Right lung (tissue), 2 donors: ENCODE measurements at regions not wholly inside any gene's neighbourhood (a gene's known extent, or its start where the extent isn't known, plus 50 kb on each side); places are given as distances from the start of the nearest gene placed in this dataset.
"Not testable (repeated sequence)": the region's sequence is repeated elsewhere in the genome, so short reads cannot be mapped to it uniquely, and the experiment has no call there.

Source experiments
- DNase-seq, 2 donors: peaks; one replicate each; pipeline ENCODE4 v3.0.0-alpha.2; 2013

- no peak for DNase-seq
Measured at GRCh38 chr10:2627969-2628368, 439.4 kb upstream of the PFKP start.

DNA sequence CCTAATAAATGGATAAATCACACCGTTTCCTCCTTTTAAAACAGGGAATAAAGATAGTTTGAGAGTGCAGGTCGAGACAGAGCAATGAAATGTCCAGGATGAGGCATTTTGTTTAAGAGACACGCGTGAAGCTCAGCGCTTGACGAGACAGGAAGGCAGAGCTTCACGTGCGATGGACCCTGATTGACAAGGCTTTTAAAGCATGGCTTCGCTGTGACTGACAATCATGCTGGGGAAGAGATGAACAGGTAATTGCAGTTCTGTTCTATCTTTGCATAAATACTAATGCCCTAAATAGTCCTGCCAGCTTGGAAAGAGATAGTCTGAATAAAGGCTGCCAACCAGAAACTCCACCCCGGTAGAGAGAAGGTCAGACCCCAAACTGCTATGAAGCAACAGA is 442.3 kb upstream of the PFKP start:
- DNase-seq = no peak

DNA sequence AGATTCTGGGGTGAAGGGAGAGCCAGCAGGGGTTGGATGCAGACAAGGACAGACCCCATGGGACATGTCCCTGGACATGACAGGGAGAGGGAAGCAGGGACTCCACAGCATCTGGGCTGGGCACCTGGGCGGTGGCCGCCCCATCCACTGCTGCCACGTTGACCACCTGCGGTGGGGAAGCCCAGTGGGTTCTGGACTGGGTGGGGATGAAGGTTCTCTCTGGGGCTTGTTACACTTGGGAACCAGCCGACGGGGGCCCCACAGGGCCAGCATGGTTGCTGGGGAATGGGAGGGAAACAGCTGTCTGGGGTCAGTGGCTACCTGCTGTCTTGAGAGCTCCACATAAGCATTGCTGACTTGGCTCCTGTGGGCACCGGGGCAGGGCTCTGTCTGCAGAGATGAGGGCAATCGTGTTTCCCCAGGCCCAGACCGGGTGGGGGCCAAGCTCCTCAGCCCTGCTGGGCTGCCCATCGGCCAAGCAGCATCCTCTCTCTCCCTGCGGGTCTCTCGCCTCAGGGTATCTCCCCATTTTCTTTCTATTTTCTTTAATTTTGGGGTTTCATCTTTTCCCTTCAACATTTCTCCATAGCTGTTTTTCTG is 443.6 kb upstream of the PFKP start:
- DNase-seq = no peak

DNA sequence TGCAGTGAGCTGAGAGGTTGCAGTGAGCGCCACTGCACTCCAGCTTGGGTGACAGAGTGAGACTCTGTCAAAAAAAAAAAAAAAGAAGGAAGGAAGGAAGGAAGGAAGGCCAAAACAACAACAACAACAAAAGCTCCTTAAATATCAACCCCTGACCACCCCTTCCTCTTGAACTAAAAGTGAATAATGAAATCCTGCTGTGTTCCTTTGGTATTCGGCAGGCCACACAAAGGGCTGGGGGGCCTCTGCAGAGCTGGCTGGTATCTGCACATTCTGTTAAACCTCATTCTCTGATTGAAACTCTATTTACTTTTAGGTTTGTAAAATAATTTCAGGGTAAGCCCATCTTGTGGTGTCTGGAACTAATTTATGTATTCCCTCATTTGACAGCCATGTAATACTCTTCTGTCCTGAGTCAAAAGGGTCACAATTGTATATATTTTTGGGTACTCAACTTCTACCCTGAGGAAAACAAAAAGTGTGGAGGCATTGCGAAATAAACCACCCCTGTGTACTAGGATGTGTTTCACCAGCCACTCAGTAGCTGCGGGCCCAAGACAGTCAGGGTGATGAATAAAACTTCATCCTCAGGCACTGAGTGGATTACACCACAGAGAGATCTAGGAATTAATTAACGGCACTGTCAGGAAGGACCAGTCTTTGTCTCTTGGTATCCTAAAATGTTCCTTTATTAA is 446.4 kb upstream of the PFKP start:
- DNase-seq = no peak

GRCh38 chr10:2619916-2620315 is 447.4 kb upstream of the PFKP start:
- DNase-seq = no peak

- DNase-seq = peak; percentile 7 to 12
Measured at GRCh38 chr10:2619472-2619871, 447.9 kb upstream of the PFKP start.

DNA sequence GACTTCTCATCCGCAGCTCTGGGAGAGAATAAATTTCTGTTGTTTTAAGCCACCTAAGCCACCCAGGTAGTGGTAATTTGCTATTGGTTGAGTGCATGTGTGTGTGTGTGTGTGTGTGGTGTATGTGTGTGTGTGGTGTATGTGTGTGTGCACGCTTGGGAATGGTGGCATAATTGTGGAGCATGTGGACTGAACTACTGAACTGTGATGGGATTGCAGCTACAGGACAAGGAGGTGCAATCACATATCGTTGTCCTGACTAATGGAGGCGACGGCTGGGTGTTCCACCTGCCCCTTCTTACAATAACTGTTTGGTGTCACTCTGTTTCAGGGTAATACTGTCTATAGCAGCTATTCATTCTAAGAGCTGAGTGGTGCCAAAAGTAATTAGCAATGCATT is 448.7 kb upstream of the PFKP start:
- DNase-seq = no peak

- no peak for DNase-seq
Measured at GRCh38 chr10:2616215-2616614, 451.1 kb upstream of the PFKP start.

- no peak for DNase-seq
Measured at GRCh38 chr10:2611603-2612002, 455.7 kb upstream of the PFKP start.

DNA sequence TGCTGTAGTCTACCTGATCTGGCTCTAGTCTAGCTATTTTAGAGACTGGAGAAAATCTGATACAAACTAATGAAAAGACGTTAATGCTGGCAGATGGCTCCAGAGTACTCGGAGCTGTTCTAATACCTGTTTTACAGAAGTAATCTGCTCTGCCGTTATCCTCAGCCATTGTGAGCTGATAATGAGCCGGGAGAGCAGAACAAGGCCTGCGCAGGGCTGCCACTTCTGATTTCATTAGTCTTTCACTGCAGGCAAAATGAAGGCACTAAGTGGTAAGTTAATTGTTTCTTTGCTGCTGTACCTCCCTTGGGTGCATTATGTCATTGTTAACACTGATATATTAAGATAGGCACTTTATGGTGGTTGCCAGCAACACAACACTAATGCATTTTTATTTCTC is 456.4 kb upstream of the PFKP start:
- no peak for DNase-seq

DNA sequence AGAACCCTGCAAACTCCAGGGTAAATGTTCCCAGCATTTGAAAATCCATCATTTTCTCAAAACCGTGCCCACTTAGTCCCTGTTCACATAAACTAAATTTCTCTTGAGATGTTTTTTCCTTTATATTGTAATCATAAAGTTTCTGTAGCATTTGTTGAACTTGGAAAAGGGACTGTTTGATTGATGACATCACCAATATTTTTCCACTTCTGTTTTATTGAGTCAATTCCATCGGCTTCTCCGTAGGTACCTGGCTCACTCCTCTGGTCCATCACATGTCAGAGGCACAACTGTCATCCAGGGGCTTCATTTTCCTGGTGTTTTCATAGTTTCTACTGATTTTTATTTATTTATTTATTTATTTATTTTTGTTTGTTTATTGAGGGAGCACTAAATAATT is 462.5 kb upstream of the PFKP start:
- DNase-seq = no peak

- DNase-seq = no peak
Measured at GRCh38 chr10:2599571-2599970, 467.8 kb upstream of the PFKP start.

GRCh38 chr10:2592360-2593160 is 474.8 kb upstream of the PFKP start:
- DNase-seq = no peak

DNA sequence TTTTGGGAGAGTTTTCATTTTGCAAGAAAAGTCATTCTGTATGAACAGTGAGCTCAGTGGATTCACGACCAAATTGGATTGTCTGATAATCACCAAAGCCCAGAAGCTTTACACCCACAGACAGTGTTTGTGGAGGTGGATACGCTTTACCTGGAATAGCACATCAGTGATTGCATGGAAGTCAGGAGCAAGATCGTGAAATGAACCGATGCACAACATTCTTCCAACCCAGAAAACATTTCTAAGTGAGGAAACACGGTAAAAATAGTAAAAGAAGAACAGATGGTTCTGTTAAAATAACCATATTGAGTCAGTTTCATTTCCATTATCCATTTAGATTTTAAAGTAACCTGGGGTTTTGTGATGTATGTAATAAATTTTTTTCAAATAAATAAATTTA is 478.2 kb upstream of the PFKP start:
- DNase-seq = no peak

- no peak for DNase-seq
Measured at GRCh38 chr10:2584385-2584784, 483.0 kb upstream of the PFKP start.

DNA sequence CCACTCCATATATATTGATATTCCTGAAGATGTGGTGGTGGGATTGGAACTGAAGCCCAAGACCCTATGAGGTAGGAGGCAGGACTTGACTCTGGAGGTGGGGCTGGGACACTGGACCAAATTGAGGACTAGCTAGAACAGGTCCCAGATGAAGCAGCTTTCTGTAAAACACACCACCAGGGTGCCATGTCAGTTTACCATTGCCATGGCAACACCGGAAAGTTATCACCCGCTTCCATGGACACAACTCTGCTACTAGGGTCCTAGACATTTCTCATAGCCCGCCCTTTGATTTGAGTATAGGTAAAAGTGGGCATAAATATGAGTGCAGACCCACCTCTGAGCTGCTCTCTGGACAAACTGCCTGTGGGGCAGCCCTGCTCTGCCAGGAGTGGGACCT is 490.5 kb upstream of the PFKP start:
- no peak for DNase-seq

GRCh38 chr10:2575460-2575859 is 491.9 kb upstream of the PFKP start:
- DNase-seq = no peak

- no peak for DNase-seq
Measured at GRCh38 chr10:2572611-2573010, 494.7 kb upstream of the PFKP start.

DNA sequence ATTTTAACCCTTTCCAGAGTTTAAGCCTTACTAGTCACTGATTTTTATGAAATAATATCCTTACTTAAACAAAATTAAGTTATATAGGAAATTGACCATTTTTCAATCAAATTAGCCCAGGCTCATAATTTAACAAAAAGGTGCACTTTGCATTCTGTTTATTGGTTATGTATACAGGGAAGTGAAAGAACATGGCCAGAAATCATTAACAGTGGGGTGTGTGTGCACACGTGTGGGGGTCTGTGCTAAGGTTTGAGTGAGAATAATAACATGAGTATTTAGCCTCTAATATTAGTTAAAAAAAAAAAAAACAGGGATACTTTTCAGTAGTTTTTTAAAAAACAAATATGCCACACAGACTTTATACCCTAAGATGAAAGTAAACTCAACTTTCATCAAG is 510.5 kb upstream of the PFKP start:
- no peak for DNase-seq

- DNase-seq = no peak
Measured at GRCh38 chr10:2548071-2548470, 519.3 kb upstream of the PFKP start.

- DNase-seq = no peak
Measured at GRCh38 chr10:2547606-2548005, 519.7 kb upstream of the PFKP start.

DNA sequence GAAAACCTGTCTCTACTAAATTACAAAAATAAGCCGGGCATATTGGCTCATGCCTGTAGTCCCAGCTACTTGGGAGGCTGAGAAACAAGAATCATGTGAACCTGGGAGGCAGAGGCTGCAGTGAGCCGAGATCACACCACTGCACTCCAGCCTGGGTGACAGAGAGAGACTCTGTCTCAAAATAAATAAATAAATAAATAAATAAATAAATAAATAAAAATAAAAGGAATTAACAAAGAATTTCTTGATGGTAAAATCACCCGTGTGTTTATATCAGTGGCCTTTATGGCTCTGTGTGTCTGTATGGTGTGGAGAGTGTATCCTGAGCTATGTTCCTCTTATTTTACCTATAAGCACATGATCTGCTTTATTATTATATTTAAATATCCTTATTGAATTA is 520.5 kb upstream of the PFKP start:
- DNase-seq = not testable (repeated sequence)

DNA sequence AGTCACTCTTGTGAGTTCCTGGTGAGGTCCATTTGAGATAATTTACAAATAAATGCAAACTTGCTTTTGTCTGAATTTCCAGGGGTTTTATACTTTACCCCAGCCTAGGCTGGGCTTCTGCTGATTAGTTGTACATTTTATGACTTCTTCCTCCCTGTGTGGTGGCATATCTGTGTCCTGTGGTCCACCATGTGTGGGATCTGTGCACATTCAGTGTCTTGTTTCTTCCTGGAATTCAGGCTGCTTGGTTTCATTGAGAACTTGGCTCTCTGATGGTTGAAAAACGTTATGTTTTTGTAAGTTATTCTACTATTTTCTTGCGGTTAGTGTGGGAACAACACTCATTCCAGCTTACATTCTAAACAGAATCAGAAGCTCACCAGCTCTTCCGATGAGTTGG is 523.4 kb upstream of the PFKP start:
- DNase-seq = no peak
